GM23338 (cell line): ENCODE measurements at regions not wholly inside any gene's neighbourhood (a gene's known extent, or its start where the extent isn't known, plus 50 kb on each side); places are given as distances from the start of the nearest gene placed in this dataset.

Experiments used
- ATAC-seq: fragments of 200-7000 bp; cut with Tn5 transposase; 3 replicates; pipeline ENCODE4 v1.9.1; 2020
- DNase-seq: peaks from one replicate; pipeline ENCODE4 v3.0.0-alpha.2; 2015; ENCODE audit warnings: low spot score
- H2AFZ ChIP-seq: fragments of 200-600 bp; sonication (generic); 2 replicates; pipeline ENCODE4 v1.8.0; 2016; ENCODE audit warnings: antibody characterized with exemption, mild to moderate bottlenecking, moderate library complexity
- H3F3A ChIP-seq: fragments of 200-600 bp; sonication (generic); replicated peaks from 2 replicates; pipeline ENCODE4 v1.8.0; 2017; ENCODE audit warnings: antibody characterized with exemption, mixed run types, low read depth
- H3K27ac ChIP-seq: fragments of 200-600 bp; sonication (generic); 2 replicates; pipeline ENCODE4 v1.6.1; 2016; ENCODE audit warnings: low read depth
- H3K27me3 ChIP-seq: fragments of 200-600 bp; sonication (generic); 2 replicates; pipeline ENCODE4 v1.8.0; 2016; ENCODE audit warnings: mild to moderate bottlenecking, mixed run types, moderate library complexity; ENCODE audit not compliant: insufficient read depth
- H3K36me3 ChIP-seq: fragments of 200-600 bp; sonication (generic); 2 replicates; pipeline ENCODE4 v1.8.0; 2016; ENCODE audit warnings: mild to moderate bottlenecking; ENCODE audit not compliant: insufficient read depth
- H3K4me1 ChIP-seq: fragments of 200-600 bp; sonication (generic); 2 replicates; pipeline ENCODE4 v1.8.0; 2016; ENCODE audit warnings: mild to moderate bottlenecking, moderate library complexity; ENCODE audit not compliant: insufficient read depth
- H3K4me2 ChIP-seq: fragments of 200-600 bp; sonication (generic); 2 replicates; pipeline ENCODE4 v1.7.1; 2017; ENCODE audit warnings: mixed run types
- H3K4me3 ChIP-seq: fragments of 200-600 bp; sonication (generic); 2 replicates; pipeline ENCODE4 v1.6.1; 2016; ENCODE audit warnings: mixed run types
- H3K79me2 ChIP-seq: fragments of 200-600 bp; sonication (generic); replicated peaks from 2 replicates; pipeline ENCODE4 v1.8.0; 2017; ENCODE audit warnings: mild to moderate bottlenecking; ENCODE audit not compliant: insufficient read depth
- H3K9me2 ChIP-seq: fragments of 200-600 bp; sonication (generic); 2 replicates; pipeline ENCODE4 v1.8.0; 2017; ENCODE audit not compliant: insufficient read depth
- H4K20me1 ChIP-seq: fragments of 200-600 bp; sonication (generic); replicated peaks from 2 replicates; pipeline ENCODE4 v1.8.0; 2017; ENCODE audit warnings: mild to moderate bottlenecking; ENCODE audit not compliant: insufficient read depth
- H3K27ac Mint-ChIP-seq: 2 replicates; pipeline ENCODE4 v1.8.0; 2020; ENCODE audit warnings: inconsistent platforms, mild to moderate bottlenecking, moderate library complexity, mixed read lengths
- H3K27me3 Mint-ChIP-seq: 3 replicates; pipeline ENCODE4 v1.8.0; 2022; ENCODE audit warnings: low read depth, mild to moderate bottlenecking, moderate library complexity, mixed read lengths, inconsistent platforms; ENCODE audit not compliant: insufficient read depth, poor library complexity
- H3K36me3 Mint-ChIP-seq: 3 replicates; pipeline ENCODE4 v1.8.0; 2021; ENCODE audit warnings: low read depth, mild to moderate bottlenecking, inconsistent platforms, moderate library complexity, mixed read lengths
- H3K4me1 Mint-ChIP-seq: 3 replicates; pipeline ENCODE4 v1.8.0; 2020; ENCODE audit warnings: mild to moderate bottlenecking, inconsistent platforms, mixed read lengths
- H3K4me3 Mint-ChIP-seq: 3 replicates; pipeline ENCODE4 v1.8.0; 2021; ENCODE audit warnings: moderate library complexity, mild to moderate bottlenecking, inconsistent platforms, mixed read lengths
- H3K9me3 Mint-ChIP-seq: 3 replicates; pipeline ENCODE4 v1.8.0; 2020; ENCODE audit warnings: moderate library complexity, mild to moderate bottlenecking, inconsistent platforms, mixed read lengths
- CREB1 ChIP-seq: fragments of 250-450 bp; sonication (Bioruptor Pico); IDR thresholded peaks from 2 replicates; pipeline ENCODE4 v1.5.0; 2020; ENCODE audit warnings: low read depth, mild to moderate bottlenecking, moderate library complexity
- CTCF ChIP-seq, 2 experiments: fragments of 200-600 bp in 1 of 2; sonication (generic) in 1 of 2; conservative IDR thresholded peaks; 2 replicates each; pipeline versions ENCODE4 v1.5.1 to v1.6.1; 2016 to 2017; ENCODE audit warnings: antibody characterized with exemption in 2 of 2, low read depth in 2 of 2, mild to moderate bottlenecking in 2 of 2, moderate library complexity in 1 of 2
- ETS1 ChIP-seq: IDR thresholded peaks from 2 replicates; pipeline ENCODE4 v1.6.1; 2016; ENCODE audit warnings: antibody characterized with exemption
- EZH2 ChIP-seq: fragments of 200-600 bp; sonication (generic); IDR thresholded peaks from one replicate; pipeline ENCODE4 v1.8.0; 2017; ENCODE audit warnings: antibody characterized with exemption, mild to moderate bottlenecking, low read depth; ENCODE audit not compliant: unreplicated experiment
- POLR2AphosphoS5 ChIP-seq: IDR thresholded peaks from 2 replicates; pipeline ENCODE4 v1.6.1; 2016; ENCODE audit warnings: antibody characterized with exemption, low read depth
- STAT1 ChIP-seq: IDR thresholded peaks from one replicate; pipeline ENCODE4 v1.6.1; 2016; ENCODE audit warnings: antibody characterized with exemption; ENCODE audit not compliant: unreplicated experiment
- ZNF114 ChIP-seq: fragments of 250-450 bp; sonication (Bioruptor Pico); IDR thresholded peaks from 2 replicates; pipeline ENCODE4 v1.5.0; 2020; ENCODE audit warnings: mild to moderate bottlenecking, moderate library complexity
- ZNF331 ChIP-seq: fragments of 250-450 bp; sonication (Bioruptor Pico); IDR thresholded peaks from 2 replicates; pipeline ENCODE4 v1.5.0; 2020; ENCODE audit warnings: low read depth, mild to moderate bottlenecking, moderate library complexity
- TF ChIP-seq, protein P1 (sequence below): IDR thresholded peaks from one replicate; pipeline ENCODE4 v1.6.1; 2018; ENCODE audit warnings: antibody characterized with exemption; ENCODE audit not compliant: unreplicated experiment

DNA sequence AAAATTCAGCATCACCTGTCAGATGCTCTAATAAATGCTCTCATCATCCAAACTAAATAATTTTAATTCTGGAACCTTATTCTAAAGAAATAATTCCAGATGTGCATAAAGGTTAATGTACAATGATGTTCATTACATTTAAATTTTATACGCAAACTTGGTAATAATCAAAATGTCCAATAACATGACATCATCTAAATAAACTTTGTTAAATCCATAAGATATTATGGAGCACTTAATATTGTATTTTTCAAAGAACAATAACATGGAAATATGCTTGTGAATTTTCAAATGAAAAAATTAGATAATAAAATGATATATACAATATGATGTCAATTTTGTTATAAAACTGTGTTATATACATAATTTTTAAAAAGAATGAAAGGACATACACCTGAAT, 92.1 kb upstream of the ZCCHC13 start (continued):
- TF ChIP-seq, protein P1, sequence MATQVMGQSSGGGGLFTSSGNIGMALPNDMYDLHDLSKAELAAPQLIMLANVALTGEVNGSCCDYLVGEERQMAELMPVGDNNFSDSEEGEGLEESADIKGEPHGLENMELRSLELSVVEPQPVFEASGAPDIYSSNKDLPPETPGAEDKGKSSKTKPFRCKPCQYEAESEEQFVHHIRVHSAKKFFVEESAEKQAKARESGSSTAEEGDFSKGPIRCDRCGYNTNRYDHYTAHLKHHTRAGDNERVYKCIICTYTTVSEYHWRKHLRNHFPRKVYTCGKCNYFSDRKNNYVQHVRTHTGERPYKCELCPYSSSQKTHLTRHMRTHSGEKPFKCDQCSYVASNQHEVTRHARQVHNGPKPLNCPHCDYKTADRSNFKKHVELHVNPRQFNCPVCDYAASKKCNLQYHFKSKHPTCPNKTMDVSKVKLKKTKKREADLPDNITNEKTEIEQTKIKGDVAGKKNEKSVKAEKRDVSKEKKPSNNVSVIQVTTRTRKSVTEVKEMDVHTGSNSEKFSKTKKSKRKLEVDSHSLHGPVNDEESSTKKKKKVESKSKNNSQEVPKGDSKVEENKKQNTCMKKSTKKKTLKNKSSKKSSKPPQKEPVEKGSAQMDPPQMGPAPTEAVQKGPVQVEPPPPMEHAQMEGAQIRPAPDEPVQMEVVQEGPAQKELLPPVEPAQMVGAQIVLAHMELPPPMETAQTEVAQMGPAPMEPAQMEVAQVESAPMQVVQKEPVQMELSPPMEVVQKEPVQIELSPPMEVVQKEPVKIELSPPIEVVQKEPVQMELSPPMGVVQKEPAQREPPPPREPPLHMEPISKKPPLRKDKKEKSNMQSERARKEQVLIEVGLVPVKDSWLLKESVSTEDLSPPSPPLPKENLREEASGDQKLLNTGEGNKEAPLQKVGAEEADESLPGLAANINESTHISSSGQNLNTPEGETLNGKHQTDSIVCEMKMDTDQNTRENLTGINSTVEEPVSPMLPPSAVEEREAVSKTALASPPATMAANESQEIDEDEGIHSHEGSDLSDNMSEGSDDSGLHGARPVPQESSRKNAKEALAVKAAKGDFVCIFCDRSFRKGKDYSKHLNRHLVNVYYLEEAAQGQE = no peak
- TF ChIP-seq POLR2AphosphoS5 (no peak), CREB1 (CRISPR knock-in tag) (no peak), STAT1 (no peak)

GRCh38 chrX:74207539-74207938, 96.4 kb upstream of the ZCCHC13 start:
- no peak overlapping the region for H3K4me3 Mint-ChIP-seq
- Histone ChIP-seq H3K4me1 (peaks cover 10% of the 10 kb centered on the region; the same call in 1 of the 2 replicates), H3K27me3 (no peaks in the 10 kb centered on the region), H4K20me1 (no peaks in the 10 kb centered on the region; the same call in 1 of the 2 replicates), H3K9me2 (peaks cover 8% of the 10 kb centered on the region; the same call in 1 of the 2 replicates), H3K4me2 (no peak overlapping the region), H3F3A (no peaks in the 10 kb centered on the region), H2AFZ (no peak overlapping the region), H3K4me3 (no peak overlapping the region), H3K36me3 (no peaks in the 10 kb centered on the region), H3K79me2 (peaks cover 3% of the 10 kb centered on the region; the same call in 1 of the 2 replicates), H3K27ac (no peak overlapping the region)
- H3K27ac Mint-ChIP-seq = no peak overlapping the region
- ATAC-seq (no peak), DNase-seq (no peak)
- H3K9me3 Mint-ChIP-seq = no peaks in the 10 kb centered on the region; the same call in 2 of the 3 replicates
- H3K27me3 Mint-ChIP-seq = peaks cover 2% of the 10 kb centered on the region
- peaks cover 2% of the 10 kb centered on the region for H3K4me1 Mint-ChIP-seq
- H3K36me3 Mint-ChIP-seq = peaks cover 53% of the 10 kb centered on the region
- no peak for TF ChIP-seq ZNF114 (CRISPR knock-in tag)
- TF ChIP-seq ETS1 = no peak
- TF ChIP-seq, protein P1 = no peak
- no peak for TF ChIP-seq ZNF331 (CRISPR knock-in tag)
- TF ChIP-seq CTCF (conservative IDR thresholded peaks at IDR 0.05; ENCODE audit: low read depth in 2 of 2) = no peak
- TF ChIP-seq EZH2 = no peak
